ENCODE measurements at regions not wholly inside any gene's neighbourhood (a gene's known extent, or its start where the extent isn't known, plus 50 kb on each side); places are given as distances from the start of the nearest gene placed in this dataset.

GRCh38 chr9:13485068-13485596 lies 205.6 kb upstream of the MPDZ start:
- H4K20me1 ChIP-seq (ENCODE audit: control insufficient read depth, extremely low read depth, insufficient read depth, low read length): no peaks in the 10 kb centered on the region
- DNase-seq (ENCODE audit: low read depth, low spot score): no peak
- no peak overlapping the region for H3K4me3 ChIP-seq (ENCODE audit: control insufficient read depth in 2 of 3, extremely low read depth in 1 of 3, insufficient read depth in 2 of 3, low read depth in 1 of 3, low read length in 3 of 3)
- no peaks in the 10 kb centered on the region for H3K9me3 ChIP-seq (ENCODE audit: control insufficient read depth, low read depth, low read length)
- dilution Hi-C loops (cut with MboI; ENCODE audit: extremely low pct_ligation_motif_present, low sequenced_read_pairs): no loop called here
- no peak overlapping the region for H3K4me2 ChIP-seq (ENCODE audit: control insufficient read depth, extremely low read depth, insufficient read depth, low read depth, low read length)
- no peak overlapping the region for H2AFZ ChIP-seq (ENCODE audit: control insufficient read depth, low read length)
- TF ChIP-seq, protein P1, sequence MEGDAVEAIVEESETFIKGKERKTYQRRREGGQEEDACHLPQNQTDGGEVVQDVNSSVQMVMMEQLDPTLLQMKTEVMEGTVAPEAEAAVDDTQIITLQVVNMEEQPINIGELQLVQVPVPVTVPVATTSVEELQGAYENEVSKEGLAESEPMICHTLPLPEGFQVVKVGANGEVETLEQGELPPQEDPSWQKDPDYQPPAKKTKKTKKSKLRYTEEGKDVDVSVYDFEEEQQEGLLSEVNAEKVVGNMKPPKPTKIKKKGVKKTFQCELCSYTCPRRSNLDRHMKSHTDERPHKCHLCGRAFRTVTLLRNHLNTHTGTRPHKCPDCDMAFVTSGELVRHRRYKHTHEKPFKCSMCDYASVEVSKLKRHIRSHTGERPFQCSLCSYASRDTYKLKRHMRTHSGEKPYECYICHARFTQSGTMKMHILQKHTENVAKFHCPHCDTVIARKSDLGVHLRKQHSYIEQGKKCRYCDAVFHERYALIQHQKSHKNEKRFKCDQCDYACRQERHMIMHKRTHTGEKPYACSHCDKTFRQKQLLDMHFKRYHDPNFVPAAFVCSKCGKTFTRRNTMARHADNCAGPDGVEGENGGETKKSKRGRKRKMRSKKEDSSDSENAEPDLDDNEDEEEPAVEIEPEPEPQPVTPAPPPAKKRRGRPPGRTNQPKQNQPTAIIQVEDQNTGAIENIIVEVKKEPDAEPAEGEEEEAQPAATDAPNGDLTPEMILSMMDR (optimal IDR thresholded peaks at IDR 0.05 in 1 of 3, IDR thresholded peaks at IDR 0.05 in 1 of 3, conservative IDR thresholded peaks at IDR 0.05 in 1 of 3; ENCODE audit: extremely low read depth in 1 of 3, insufficient read depth in 2 of 3, low read length in 3 of 3): peak in 2 of 3 experiments; percentile 21 to 22
- no peak for TF ChIP-seq EZH2 (IDR thresholded peaks at IDR 0.05; ENCODE audit: low read length)
- peaks cover 10% of the 10 kb centered on the region for H3K4me1 ChIP-seq (ENCODE audit: control insufficient read depth, extremely low read depth, insufficient read depth, low read length)
- H3K36me3 ChIP-seq (ENCODE audit: control insufficient read depth in 2 of 2, extremely low read depth in 1 of 2, insufficient read depth in 2 of 2, low read length in 2 of 2): no peaks in the 10 kb centered on the region
- no peaks in the 10 kb centered on the region for H3K27me3 ChIP-seq (ENCODE audit: control insufficient read depth, extremely low read depth, insufficient read depth, low read length)
- no peaks in the 10 kb centered on the region for H3K9me1 ChIP-seq (ENCODE audit: control insufficient read depth, extremely low read depth, insufficient read depth, low read length)
- H3K27ac ChIP-seq (ENCODE audit: control insufficient read depth, insufficient read depth, low read length): no peak overlapping the region
- peak; percentile 44 for FAIRE-seq
- no peak overlapping the region for H3K9ac ChIP-seq (ENCODE audit: control insufficient read depth, extremely low read depth, insufficient read depth, low read length)
- H3K79me2 ChIP-seq (ENCODE audit: control insufficient read depth, insufficient read depth, low read length): no peaks in the 10 kb centered on the region

GRCh38 chr9:13484186-13484585 lies 204.7 kb upstream of the MPDZ start:
- H3K36me3 ChIP-seq (ENCODE audit: control insufficient read depth in 2 of 2, extremely low read depth in 1 of 2, insufficient read depth in 2 of 2, low read length in 2 of 2): no peaks in the 10 kb centered on the region
- H3K27ac ChIP-seq (ENCODE audit: control insufficient read depth, insufficient read depth, low read length): no peak overlapping the region
- no peaks in the 10 kb centered on the region for H3K9me3 ChIP-seq (ENCODE audit: control insufficient read depth, low read depth, low read length)
- no peaks in the 10 kb centered on the region for H3K79me2 ChIP-seq (ENCODE audit: control insufficient read depth, insufficient read depth, low read length)
- H3K4me2 ChIP-seq (ENCODE audit: control insufficient read depth, extremely low read depth, insufficient read depth, low read depth, low read length): no peak overlapping the region
- FAIRE-seq (no peak), DNase-seq (ENCODE audit: low read depth, low spot score) (no peak)
- H3K4me1 ChIP-seq (ENCODE audit: control insufficient read depth, extremely low read depth, insufficient read depth, low read length): peaks cover 10% of the 10 kb centered on the region
- H4K20me1 ChIP-seq (ENCODE audit: control insufficient read depth, extremely low read depth, insufficient read depth, low read length): no peaks in the 10 kb centered on the region
- no peak overlapping the region for H3K9ac ChIP-seq (ENCODE audit: control insufficient read depth, extremely low read depth, insufficient read depth, low read length)
- H3K27me3 ChIP-seq (ENCODE audit: control insufficient read depth, extremely low read depth, insufficient read depth, low read length): no peaks in the 10 kb centered on the region
- dilution Hi-C loops (cut with MboI; ENCODE audit: extremely low pct_ligation_motif_present, low sequenced_read_pairs): no loop called here
- no peak overlapping the region for H3K4me3 ChIP-seq (ENCODE audit: control insufficient read depth in 2 of 3, extremely low read depth in 1 of 3, insufficient read depth in 2 of 3, low read depth in 1 of 3, low read length in 3 of 3)
- no peak overlapping the region for H2AFZ ChIP-seq (ENCODE audit: control insufficient read depth, low read length)
- no peaks in the 10 kb centered on the region for H3K9me1 ChIP-seq (ENCODE audit: control insufficient read depth, extremely low read depth, insufficient read depth, low read length)
- TF ChIP-seq, protein P1 (optimal IDR thresholded peaks at IDR 0.05 in 1 of 3, IDR thresholded peaks at IDR 0.05 in 1 of 3, conservative IDR thresholded peaks at IDR 0.05 in 1 of 3; ENCODE audit: extremely low read depth in 1 of 3, insufficient read depth in 2 of 3, low read length in 3 of 3): no peak
- TF ChIP-seq EZH2 (IDR thresholded peaks at IDR 0.05; ENCODE audit: low read length): no peak

Measured in keratinocyte (primary cell).